ENCODE measurements at regions not wholly inside any gene's neighbourhood (a gene's known extent, or its start where the extent isn't known, plus 50 kb on each side); places are given as distances from the start of the nearest gene placed in this dataset.
A peak's percentile ranks its signal among the peaks of the same experiment; 100 is the strongest.

DNA sequence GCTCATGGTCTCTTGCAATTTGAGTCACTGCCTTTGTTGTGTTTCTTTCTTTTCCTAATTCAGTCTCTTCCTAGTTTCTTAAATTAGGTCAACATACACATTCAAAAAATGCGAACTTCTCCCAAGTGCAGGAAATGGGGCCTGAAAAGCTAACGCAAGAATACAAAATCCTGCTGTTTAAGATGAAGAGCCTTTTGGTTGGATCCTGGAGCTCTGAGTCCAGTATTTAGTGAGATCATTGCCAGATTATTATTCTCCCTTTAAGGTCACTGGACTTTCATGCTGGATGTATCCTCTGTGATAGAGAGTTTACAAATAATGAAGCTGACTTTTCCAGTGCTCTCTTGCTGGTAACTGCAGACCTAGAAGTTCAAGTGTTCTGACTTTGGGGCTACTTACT, 401.9 kb upstream of the MKI67 start:
- no peak overlapping the region for H3K4me3 ChIP-seq (ENCODE audit: low read depth, low read length)
- no peak for TF ChIP-seq CTCF (IDR thresholded peaks at IDR 0.05; ENCODE audit: borderline replicate concordance, insufficient read depth, low read depth, low read length)

DNA sequence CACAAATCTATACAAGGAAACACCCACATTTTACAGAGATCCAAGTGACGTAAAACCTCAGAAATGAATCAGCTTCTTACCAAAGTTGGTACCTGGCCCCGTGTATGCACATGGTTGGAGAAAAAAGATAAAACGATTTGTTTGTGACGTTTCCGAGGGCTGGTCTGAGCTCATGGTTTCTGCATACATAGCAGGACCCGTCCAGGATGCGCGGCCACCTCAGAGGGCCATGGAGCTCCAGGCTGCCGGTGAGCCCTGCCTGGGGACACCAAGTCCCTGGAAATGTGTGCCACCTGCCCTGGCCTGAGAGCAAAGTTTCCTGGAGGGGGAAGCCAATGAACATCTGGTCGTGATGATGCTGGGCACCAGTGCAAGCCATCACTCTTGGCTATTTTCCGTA, 402.6 kb upstream of the MKI67 start:
- TF ChIP-seq CTCF (IDR thresholded peaks at IDR 0.05; ENCODE audit: borderline replicate concordance, insufficient read depth, low read depth, low read length), result no peak
- H3K4me3 ChIP-seq (ENCODE audit: low read depth, low read length), result no peak overlapping the region

GRCh38 chr10:128529225-128529624, 403.0 kb upstream of the MKI67 start:
- no peak overlapping the region for H3K4me3 ChIP-seq (ENCODE audit: low read depth, low read length)
- TF ChIP-seq CTCF (IDR thresholded peaks at IDR 0.05; ENCODE audit: borderline replicate concordance, insufficient read depth, low read depth, low read length), result no peak

GRCh38 chr10:128530301-128530700, 404.1 kb upstream of the MKI67 start:
- TF ChIP-seq CTCF (IDR thresholded peaks at IDR 0.05; ENCODE audit: borderline replicate concordance, insufficient read depth, low read depth, low read length), result peak; percentile 34; the same call in 1 of the 2 replicates
- no peak overlapping the region for H3K4me3 ChIP-seq (ENCODE audit: low read depth, low read length)

GRCh38 chr10:128530946-128531345, 404.7 kb upstream of the MKI67 start:
- no peak overlapping the region for H3K4me3 ChIP-seq (ENCODE audit: low read depth, low read length)
- no peak for TF ChIP-seq CTCF (IDR thresholded peaks at IDR 0.05; ENCODE audit: borderline replicate concordance, insufficient read depth, low read depth, low read length)

DNA sequence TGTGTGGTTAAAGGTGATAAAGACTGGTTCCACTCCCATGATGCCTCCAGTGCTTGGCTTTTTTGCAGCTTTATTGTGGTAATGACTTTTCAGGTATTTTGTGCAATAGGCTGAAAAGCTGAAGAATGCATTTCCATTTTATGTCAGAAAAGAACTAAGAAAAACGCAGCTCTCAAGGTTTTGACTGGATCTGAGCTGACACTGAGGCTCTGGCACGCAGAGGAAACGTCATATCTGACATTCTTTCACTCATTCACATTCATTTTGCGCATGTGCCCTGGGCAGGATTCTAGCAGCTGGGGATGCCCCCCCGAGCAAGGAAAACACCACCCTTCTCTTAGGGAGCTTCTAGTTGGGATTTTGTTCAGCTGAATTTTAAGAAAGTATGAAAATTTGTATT, 408.5 kb upstream of the MKI67 start:
- no peak overlapping the region for H3K4me3 ChIP-seq (ENCODE audit: low read depth, low read length)
- no peak for TF ChIP-seq CTCF (IDR thresholded peaks at IDR 0.05; ENCODE audit: borderline replicate concordance, insufficient read depth, low read depth, low read length)

GRCh38 chr10:128536259-128536658, 410.0 kb upstream of the MKI67 start:
- TF ChIP-seq CTCF (IDR thresholded peaks at IDR 0.05; ENCODE audit: borderline replicate concordance, insufficient read depth, low read depth, low read length), result no peak
- H3K4me3 ChIP-seq (ENCODE audit: low read depth, low read length), result no peak overlapping the region
